MM.1S (cell line): ENCODE measurements at regions not wholly inside any gene's neighbourhood (a gene's known extent, or its start where the extent isn't known, plus 50 kb on each side); places are given as distances from the start of the nearest gene placed in this dataset.

Experiments
- DNase-seq: peaks from one replicate; pipeline ENCODE4 v3.0.0-alpha.2; 2015
- H2AFZ ChIP-seq: fragments of 300-600 bp; sonication (generic); 2 replicates; pipeline ENCODE4 v1.6.0; 2016; ENCODE audit warnings: antibody characterized with exemption, low read length
- H3F3A ChIP-seq: fragments of 300-600 bp; sonication (generic); 2 replicates; pipeline ENCODE4 v1.6.1; 2016; ENCODE audit warnings: mild to moderate bottlenecking, antibody characterized with exemption, low read length, moderate library complexity, mixed read lengths; ENCODE audit not compliant: insufficient read depth
- H3K27ac ChIP-seq: fragments of 300-600 bp; sonication (generic); 2 replicates; pipeline ENCODE4 v1.5.1; 2016; ENCODE audit warnings: mild to moderate bottlenecking, low read length
- H3K27me3 ChIP-seq: fragments of 300-600 bp; sonication (generic); replicated peaks from 2 replicates; pipeline ENCODE4 v1.6.0; 2016; ENCODE audit warnings: low read length; ENCODE audit not compliant: insufficient read depth
- H3K36me3 ChIP-seq: fragments of 300-600 bp; sonication (generic); replicated peaks from 2 replicates; pipeline ENCODE4 v1.6.1; 2016; ENCODE audit warnings: mild to moderate bottlenecking, low read length, mixed read lengths; ENCODE audit not compliant: insufficient read depth
- H3K4me1 ChIP-seq: fragments of 300-600 bp; sonication (generic); 2 replicates; pipeline ENCODE4 v1.6.1; 2016; ENCODE audit warnings: low read length, mixed read lengths
- H3K4me2 ChIP-seq: fragments of 300-600 bp; sonication (generic); 2 replicates; pipeline ENCODE4 v1.6.0; 2016; ENCODE audit warnings: low read depth, low read length
- H3K4me3 ChIP-seq: fragments of 300-600 bp; sonication (generic); 2 replicates; pipeline ENCODE4 v1.5.1; 2016; ENCODE audit warnings: low read length, mixed read lengths
- H3K79me2 ChIP-seq: fragments of 300-600 bp; sonication (generic); 2 replicates; pipeline ENCODE4 v1.6.1; 2016; ENCODE audit warnings: mixed run types, low read length, mixed read lengths
- H3K9ac ChIP-seq: fragments of 300-600 bp; sonication (generic); 2 replicates; pipeline ENCODE4 v1.6.1; 2016; ENCODE audit warnings: low read length, mixed read lengths
- H3K9me2 ChIP-seq: fragments of 300-600 bp; sonication (generic); replicated peaks from 2 replicates; pipeline ENCODE4 v1.6.1; 2016; ENCODE audit warnings: mild to moderate bottlenecking, low read length, mixed read lengths; ENCODE audit not compliant: insufficient read depth
- H3K9me3 ChIP-seq: fragments of 300-600 bp; sonication (generic); replicated peaks from 2 replicates; pipeline ENCODE4 v1.6.1; 2016; ENCODE audit warnings: mild to moderate bottlenecking, low read length, mixed read lengths; ENCODE audit not compliant: insufficient read depth
- H4K20me1 ChIP-seq: fragments of 300-600 bp; sonication (generic); 2 replicates; pipeline ENCODE4 v1.6.1; 2016; ENCODE audit warnings: mild to moderate bottlenecking, low read length, moderate library complexity, mixed read lengths; ENCODE audit not compliant: insufficient read depth
- CTCF ChIP-seq: fragments of 300-600 bp; sonication (generic); IDR thresholded peaks from 2 replicates; pipeline ENCODE4 v1.5.1; 2016; ENCODE audit warnings: antibody characterized with exemption, low read length, mixed read lengths
- EZH2 ChIP-seq: fragments of 300-600 bp; sonication (generic); optimal IDR thresholded peaks from 2 replicates; pipeline ENCODE3; 2017; ENCODE audit warnings: low read depth, mild to moderate bottlenecking, antibody characterized with exemption, low read length, mixed read lengths
- EZH2phosphoT487 ChIP-seq: fragments of 300-600 bp; sonication (generic); IDR thresholded peaks from 2 replicates; pipeline ENCODE4 v1.6.1; 2018; ENCODE audit warnings: antibody characterized with exemption, low read length

- no peaks in the 10 kb centered on the region for H3K36me3 ChIP-seq
- no peaks in the 10 kb centered on the region for H3K9me2 ChIP-seq
- TF ChIP-seq CTCF, result no peak
- H3K9ac ChIP-seq, result no peak overlapping the region
- H3K4me3 ChIP-seq, result no peak overlapping the region
- DNase-seq, result no peak
- no peak overlapping the region for H3K27ac ChIP-seq
- H4K20me1 ChIP-seq, result no peaks in the 10 kb centered on the region
- no peaks in the 10 kb centered on the region for H3K9me3 ChIP-seq
- H3K79me2 ChIP-seq, result no peaks in the 10 kb centered on the region
- no peak overlapping the region for H2AFZ ChIP-seq
- no peak overlapping the region for H3K4me2 ChIP-seq
- no peaks in the 10 kb centered on the region for H3K27me3 ChIP-seq
- no peaks in the 10 kb centered on the region for H3F3A ChIP-seq
- no peaks in the 10 kb centered on the region for H3K4me1 ChIP-seq
These were observed 833.0 kb upstream of the COX7C start for GRCh38 chr5:85784746-85785145.

GRCh38 chr5:85813146-85813545 lies 804.6 kb upstream of the COX7C start:
- Histone ChIP-seq H3K79me2 (no peaks in the 10 kb centered on the region), H3K4me3 (no peak overlapping the region), H2AFZ (no peak overlapping the region), H3K9ac (no peak overlapping the region), H3K4me2 (no peak overlapping the region), H3K36me3 (no peaks in the 10 kb centered on the region), H3K27me3 (no peaks in the 10 kb centered on the region), H3K9me2 (no peaks in the 10 kb centered on the region), H3F3A (no peaks in the 10 kb centered on the region), H3K9me3 (no peaks in the 10 kb centered on the region), H3K4me1 (no peaks in the 10 kb centered on the region), H3K27ac (no peak overlapping the region), H4K20me1 (no peaks in the 10 kb centered on the region)
- no peak for DNase-seq
- TF ChIP-seq CTCF (no peak), EZH2phosphoT487 (no peak), EZH2 (no peak)

- no peak for DNase-seq
These were observed 803.1 kb upstream of the COX7C start for GRCh38 chr5:85814596-85814995.

More at GRCh38 chr5:85814596-85814995, 803.1 kb upstream of the COX7C start:
- no peak overlapping the region for H2AFZ ChIP-seq
- no peaks in the 10 kb centered on the region for H3K36me3 ChIP-seq
- H3K9me2 ChIP-seq, result no peaks in the 10 kb centered on the region
- no peak for TF ChIP-seq EZH2
- no peak for TF ChIP-seq EZH2phosphoT487
- TF ChIP-seq CTCF, result no peak
- H3K4me3 ChIP-seq, result no peak overlapping the region
- no peaks in the 10 kb centered on the region for H3K79me2 ChIP-seq
- H4K20me1 ChIP-seq, result no peaks in the 10 kb centered on the region
- no peak overlapping the region for H3K4me2 ChIP-seq
- H3K9ac ChIP-seq, result no peak overlapping the region
- H3K27ac ChIP-seq, result no peak overlapping the region
- H3K27me3 ChIP-seq, result no peaks in the 10 kb centered on the region
- no peaks in the 10 kb centered on the region for H3K4me1 ChIP-seq
- H3F3A ChIP-seq, result no peaks in the 10 kb centered on the region
- H3K9me3 ChIP-seq, result no peaks in the 10 kb centered on the region
